GM12872 (cell line): ENCODE measurements at regions not wholly inside any gene's neighbourhood (a gene's known extent, or its start where the extent isn't known, plus 50 kb on each side); places are given as distances from the start of the nearest gene placed in this dataset.

Experiments
- TF ChIP-seq, protein P1 (sequence below): IDR thresholded peaks from 3 replicates; pipeline ENCODE4 v1.5.1; 2011; ENCODE audit warnings: low read depth, mild to moderate bottlenecking, low read length, moderate library complexity; ENCODE audit not compliant: insufficient read depth

DNA sequence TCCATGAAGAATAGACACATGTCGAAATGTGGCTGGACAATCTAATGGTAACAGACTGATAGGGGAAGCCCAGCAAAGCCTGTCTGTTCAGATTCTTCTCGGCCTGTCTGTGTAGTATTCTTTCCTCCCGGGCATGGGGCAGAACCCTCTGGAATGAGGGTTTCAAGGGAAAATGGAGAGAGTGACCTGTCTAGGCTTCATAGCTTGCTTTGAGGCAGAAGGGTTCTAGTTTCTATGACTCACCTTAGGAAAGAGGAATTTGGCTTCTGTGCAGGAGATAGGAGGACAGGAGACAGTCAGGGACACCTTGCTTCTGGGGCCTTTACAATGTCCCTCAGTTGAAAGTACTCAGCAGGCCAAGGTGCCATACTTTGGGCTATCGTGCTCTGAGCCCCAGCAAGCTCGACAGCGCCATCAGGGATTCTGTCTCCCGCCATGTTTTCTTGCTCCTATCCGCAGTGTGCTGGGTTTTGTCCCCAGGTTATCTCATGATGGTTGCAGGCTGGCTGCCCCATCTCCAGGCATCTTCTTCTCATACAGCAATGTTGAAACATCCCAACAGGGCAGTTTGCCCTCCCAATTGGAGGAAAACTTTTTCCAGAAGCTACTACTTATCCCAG lies 74.7 kb upstream of the TLK1 start:
- TF ChIP-seq, protein P1, sequence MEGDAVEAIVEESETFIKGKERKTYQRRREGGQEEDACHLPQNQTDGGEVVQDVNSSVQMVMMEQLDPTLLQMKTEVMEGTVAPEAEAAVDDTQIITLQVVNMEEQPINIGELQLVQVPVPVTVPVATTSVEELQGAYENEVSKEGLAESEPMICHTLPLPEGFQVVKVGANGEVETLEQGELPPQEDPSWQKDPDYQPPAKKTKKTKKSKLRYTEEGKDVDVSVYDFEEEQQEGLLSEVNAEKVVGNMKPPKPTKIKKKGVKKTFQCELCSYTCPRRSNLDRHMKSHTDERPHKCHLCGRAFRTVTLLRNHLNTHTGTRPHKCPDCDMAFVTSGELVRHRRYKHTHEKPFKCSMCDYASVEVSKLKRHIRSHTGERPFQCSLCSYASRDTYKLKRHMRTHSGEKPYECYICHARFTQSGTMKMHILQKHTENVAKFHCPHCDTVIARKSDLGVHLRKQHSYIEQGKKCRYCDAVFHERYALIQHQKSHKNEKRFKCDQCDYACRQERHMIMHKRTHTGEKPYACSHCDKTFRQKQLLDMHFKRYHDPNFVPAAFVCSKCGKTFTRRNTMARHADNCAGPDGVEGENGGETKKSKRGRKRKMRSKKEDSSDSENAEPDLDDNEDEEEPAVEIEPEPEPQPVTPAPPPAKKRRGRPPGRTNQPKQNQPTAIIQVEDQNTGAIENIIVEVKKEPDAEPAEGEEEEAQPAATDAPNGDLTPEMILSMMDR, result no peak

- TF ChIP-seq, protein P1, result no peak
Measured at GRCh38 chr2:171230176-171230575, 69.5 kb upstream of the TLK1 start.

- TF ChIP-seq, protein P1, result no peak
Measured at GRCh38 chr2:171228826-171229225, 68.1 kb upstream of the TLK1 start.

- TF ChIP-seq, protein P1, result no peak
Measured at GRCh38 chr2:171227066-171227782, 66.5 kb upstream of the TLK1 start.

DNA sequence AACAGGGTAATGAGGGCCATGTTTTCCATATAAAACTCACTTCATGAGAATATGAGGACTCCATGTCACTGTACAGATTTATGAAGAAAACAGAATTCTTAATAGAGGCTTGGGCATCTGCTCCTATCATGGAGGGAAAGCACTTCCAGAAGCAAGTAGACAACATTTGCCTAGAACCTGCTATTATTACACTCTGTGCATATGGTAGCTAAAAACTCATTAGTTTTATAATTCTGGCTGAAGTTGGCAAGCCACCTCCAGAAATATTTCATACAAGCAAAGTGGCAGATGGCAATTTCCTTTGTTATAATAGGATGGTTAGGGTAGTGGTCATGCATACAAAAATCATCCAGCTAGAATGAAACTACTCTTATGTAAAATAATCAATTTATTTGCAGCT lies 65.8 kb upstream of the TLK1 start:
- TF ChIP-seq, protein P1, result no peak

GRCh38 chr2:171225989-171226388 lies 65.3 kb upstream of the TLK1 start:
- TF ChIP-seq, protein P1, result no peak

DNA sequence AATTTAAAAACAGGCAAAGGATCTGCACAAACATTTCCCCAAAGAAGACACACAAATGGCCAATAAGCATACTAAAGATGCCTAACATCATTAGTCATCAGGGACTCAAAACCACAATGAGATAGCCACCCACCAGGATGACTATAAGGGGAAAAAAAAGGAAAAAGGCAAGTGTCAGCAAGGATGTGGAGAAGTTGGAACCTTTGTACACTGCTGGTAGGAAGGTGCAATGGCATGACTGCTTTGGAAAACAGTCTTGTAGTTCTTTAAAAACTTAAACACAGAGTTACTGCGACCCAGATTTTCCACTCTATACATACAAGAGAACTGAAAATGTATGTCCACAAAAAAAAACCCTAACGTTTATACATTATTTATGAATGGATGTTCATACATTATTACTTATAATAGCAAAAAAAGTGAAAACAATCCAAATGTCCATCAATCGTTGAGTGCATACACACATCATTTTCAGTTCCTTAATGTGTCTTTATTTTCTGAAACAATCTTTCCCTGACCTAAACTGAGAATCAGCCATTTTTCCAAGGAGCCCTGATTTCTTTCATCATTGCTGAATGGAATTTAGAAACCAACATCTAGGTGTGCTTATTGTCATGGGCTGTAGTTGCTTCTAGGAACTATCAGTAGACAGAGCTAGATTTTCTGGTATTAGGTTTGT lies 64.7 kb upstream of the TLK1 start:
- TF ChIP-seq, protein P1, result peak; percentile 5; the same call in 1 of the 3 replicates
